Hematopoietic multipotent progenitor cell treated with erythropoietin and hydrocortisone succinate and interleukin-3 and kit ligand, for 17 days (in vitro differentiated cells): ENCODE measurements at regions not wholly inside any gene's neighbourhood (a gene's known extent, or its start where the extent isn't known, plus 50 kb on each side); places are given as distances from the start of the nearest gene placed in this dataset.
"Not testable (repeated sequence)": the region's sequence is repeated elsewhere in the genome, so short reads cannot be mapped to it uniquely, and the experiment has no call there.

Source experiments
- DNase-seq: peaks from one replicate; pipeline ENCODE4 v3.0.0-alpha.2; 2015; ENCODE audit warnings: low spot score

GRCh38 chr6:121548131-121548530, 112.7 kb downstream of the GJA1 start:
- DNase-seq = no peak

GRCh38 chr6:121549736-121550135, 114.3 kb downstream of the GJA1 start:
- DNase-seq = no peak

- DNase-seq = no peak
Measured at GRCh38 chr6:121550491-121551010, 115.1 kb downstream of the GJA1 start.

GRCh38 chr6:121555201-121555600, 119.8 kb downstream of the GJA1 start:
- DNase-seq = no peak

- DNase-seq = not testable (repeated sequence)
Measured at GRCh38 chr6:121556149-121556548, 120.7 kb downstream of the GJA1 start.

GRCh38 chr6:121557146-121557940, 121.9 kb downstream of the GJA1 start:
- no peak for DNase-seq

GRCh38 chr6:121559611-121560269, 124.3 kb downstream of the GJA1 start:
- no peak for DNase-seq

GRCh38 chr6:121560476-121560875, 125.0 kb downstream of the GJA1 start:
- DNase-seq = no peak

- no peak for DNase-seq
Measured at GRCh38 chr6:121563286-121563685, 127.8 kb downstream of the GJA1 start.

GRCh38 chr6:121564529-121564928, 129.1 kb downstream of the GJA1 start:
- DNase-seq = not testable (repeated sequence)

GRCh38 chr6:121571455-121571854, 136.0 kb downstream of the GJA1 start:
- no peak for DNase-seq

GRCh38 chr6:121573481-121573880, 138.0 kb downstream of the GJA1 start:
- DNase-seq = no peak

GRCh38 chr6:121578216-121578615, 142.8 kb downstream of the GJA1 start:
- no peak for DNase-seq

GRCh38 chr6:121579478-121579877, 144.0 kb downstream of the GJA1 start:
- no peak for DNase-seq

GRCh38 chr6:121581327-121581726, 145.9 kb downstream of the GJA1 start:
- DNase-seq = no peak

- DNase-seq = no peak
Measured at GRCh38 chr6:121582262-121582661, 146.8 kb downstream of the GJA1 start.

GRCh38 chr6:121584586-121585369, 149.3 kb downstream of the GJA1 start:
- no peak for DNase-seq

- DNase-seq = no peak
Measured at GRCh38 chr6:121590438-121590837, 155.0 kb downstream of the GJA1 start.

GRCh38 chr6:121590916-121591315, 155.5 kb downstream of the GJA1 start:
- DNase-seq = no peak

- no peak for DNase-seq
Measured at GRCh38 chr6:121592261-121592935, 157.0 kb downstream of the GJA1 start.

GRCh38 chr6:121593011-121593641, 157.7 kb downstream of the GJA1 start:
- DNase-seq = no peak
